ENCODE measurements at regions not wholly inside any gene's neighbourhood (a gene's known extent, or its start where the extent isn't known, plus 50 kb on each side); places are given as distances from the start of the nearest gene placed in this dataset.

GRCh38 chr13:104648291-104648690 lies 1582.1 kb upstream of the SLC10A2 start:
- no peak for TF ChIP-seq EZH2phosphoT487 (IDR thresholded peaks at IDR 0.05; ENCODE audit: borderline replicate concordance, low read length)
- no peak for TF ChIP-seq CTCF (IDR thresholded peaks at IDR 0.05; ENCODE audit: low read depth, low read length, poor library complexity, severe bottlenecking)
- H3K79me2 ChIP-seq (ENCODE audit: control insufficient read depth, low read length), result no peaks in the 10 kb centered on the region
- no peaks in the 10 kb centered on the region for H3F3A ChIP-seq (ENCODE audit: control insufficient read depth, insufficient read depth)
- H3K4me2 ChIP-seq (ENCODE audit: low read length), result no peak overlapping the region
- no peak overlapping the region for H3K4me3 ChIP-seq (ENCODE audit: low read length)
- no peaks in the 10 kb centered on the region for H3K4me1 ChIP-seq (ENCODE audit: control insufficient read depth, low read length)
- no peaks in the 10 kb centered on the region for H3K36me3 ChIP-seq (ENCODE audit: control insufficient read depth, low read length)
- no peaks in the 10 kb centered on the region for H4K20me1 ChIP-seq (ENCODE audit: control insufficient read depth, insufficient read depth, low read depth, low read length)
- H3K9me3 ChIP-seq (ENCODE audit: control insufficient read depth, insufficient read depth, low read length), result no peaks in the 10 kb centered on the region
- no peaks in the 10 kb centered on the region for H3K27me3 ChIP-seq (ENCODE audit: control insufficient read depth, low read length)
- H3K9me2 ChIP-seq (replicated peaks; ENCODE audit: control insufficient read depth, low read length), result no peaks in the 10 kb centered on the region
- H3K27ac ChIP-seq (ENCODE audit: low read depth, low read length), result no peak overlapping the region

GRCh38 chr13:104645786-104646185 lies 1579.6 kb upstream of the SLC10A2 start:
- no peaks in the 10 kb centered on the region for H3K27me3 ChIP-seq (ENCODE audit: control insufficient read depth, low read length)
- no peak overlapping the region for H3K27ac ChIP-seq (ENCODE audit: low read depth, low read length)
- no peaks in the 10 kb centered on the region for H3K4me1 ChIP-seq (ENCODE audit: control insufficient read depth, low read length)
- no peaks in the 10 kb centered on the region for H4K20me1 ChIP-seq (ENCODE audit: control insufficient read depth, insufficient read depth, low read depth, low read length)
- TF ChIP-seq EZH2phosphoT487 (IDR thresholded peaks at IDR 0.05; ENCODE audit: borderline replicate concordance, low read length), result no peak
- no peak for TF ChIP-seq CTCF (IDR thresholded peaks at IDR 0.05; ENCODE audit: low read depth, low read length, poor library complexity, severe bottlenecking)
- no peaks in the 10 kb centered on the region for H3K9me3 ChIP-seq (ENCODE audit: control insufficient read depth, insufficient read depth, low read length)
- no peak overlapping the region for H3K4me3 ChIP-seq (ENCODE audit: low read length)
- H3K79me2 ChIP-seq (ENCODE audit: control insufficient read depth, low read length), result no peaks in the 10 kb centered on the region
- H3K4me2 ChIP-seq (ENCODE audit: low read length), result no peak overlapping the region
- H3F3A ChIP-seq (ENCODE audit: control insufficient read depth, insufficient read depth), result no peaks in the 10 kb centered on the region
- H3K9me2 ChIP-seq (replicated peaks; ENCODE audit: control insufficient read depth, low read length), result no peaks in the 10 kb centered on the region
- no peaks in the 10 kb centered on the region for H3K36me3 ChIP-seq (ENCODE audit: control insufficient read depth, low read length)

GRCh38 chr13:104641309-104641708 lies 1575.1 kb upstream of the SLC10A2 start:
- H3K4me2 ChIP-seq (ENCODE audit: low read length), result no peak overlapping the region
- no peaks in the 10 kb centered on the region for H3K36me3 ChIP-seq (ENCODE audit: control insufficient read depth, low read length)
- H4K20me1 ChIP-seq (ENCODE audit: control insufficient read depth, insufficient read depth, low read depth, low read length), result no peaks in the 10 kb centered on the region

More at GRCh38 chr13:104641309-104641708, 1575.1 kb upstream of the SLC10A2 start:
- Histone ChIP-seq H3F3A (ENCODE audit: control insufficient read depth, insufficient read depth) (no peaks in the 10 kb centered on the region), H3K9me3 (ENCODE audit: control insufficient read depth, insufficient read depth, low read length) (no peaks in the 10 kb centered on the region), H3K4me3 (ENCODE audit: low read length) (no peak overlapping the region), H3K27ac (ENCODE audit: low read depth, low read length) (no peak overlapping the region), H3K4me1 (ENCODE audit: control insufficient read depth, low read length) (no peaks in the 10 kb centered on the region), H3K79me2 (ENCODE audit: control insufficient read depth, low read length) (no peaks in the 10 kb centered on the region), H3K9me2 (replicated peaks; ENCODE audit: control insufficient read depth, low read length) (no peaks in the 10 kb centered on the region), H3K27me3 (ENCODE audit: control insufficient read depth, low read length) (no peaks in the 10 kb centered on the region)
- TF ChIP-seq CTCF (IDR thresholded peaks at IDR 0.05; ENCODE audit: low read depth, low read length, poor library complexity, severe bottlenecking) (no peak), EZH2phosphoT487 (IDR thresholded peaks at IDR 0.05; ENCODE audit: borderline replicate concordance, low read length) (no peak)
